ENCODE measurements at regions not wholly inside any gene's neighbourhood (a gene's known extent, or its start where the extent isn't known, plus 50 kb on each side); places are given as distances from the start of the nearest gene placed in this dataset.

GRCh38 chr3:168534761-168535160 is 439.0 kb upstream of the GOLIM4 start:
- Histone ChIP-seq H3K4ac (ENCODE audit: low read depth, low read length) (no peak overlapping the region), H3K18ac (ENCODE audit: low read length) (no peak overlapping the region), H3K23ac (ENCODE audit: low read length) (no peak overlapping the region), H3K4me1 (ENCODE audit: control insufficient read depth, low read depth, low read length) (peaks cover 4% of the 10 kb centered on the region), H3K4me2 (ENCODE audit: low read length) (no peak overlapping the region), H4K5ac (ENCODE audit: low read length) (no peak overlapping the region), H2BK120ac (ENCODE audit: low read depth, low read length) (no peak overlapping the region), H2BK15ac (replicated peaks; ENCODE audit: low read depth) (no peak overlapping the region), H2AK5ac (ENCODE audit: low read length) (no peak overlapping the region), H3K9ac (ENCODE audit: low read length) (no peak overlapping the region), H3K27ac (ENCODE audit: low read depth, low read length) (no peak overlapping the region), H3K56ac (ENCODE audit: low read length) (no peak overlapping the region), H3K79me1 (ENCODE audit: low read length) (no peaks in the 10 kb centered on the region), H3K27me3 (ENCODE audit: insufficient read depth, low read length, poor library complexity) (no peaks in the 10 kb centered on the region), H3K36me3 (ENCODE audit: control insufficient read depth, insufficient read depth, low read length) (no peaks in the 10 kb centered on the region), H3K79me2 (ENCODE audit: control insufficient read depth, insufficient read depth, low read length) (no peaks in the 10 kb centered on the region), H3K4me3 (ENCODE audit: low read length) (no peak overlapping the region), H4K8ac (ENCODE audit: low read depth, low read length) (no peak overlapping the region), H2BK5ac (ENCODE audit: low read length) (no peak overlapping the region)
- DNase-seq = peak; percentile 79
- no CpG with 5 or more reads among the region's 3 CpGs for WGBS (ENCODE audit: extremely low coverage, insufficient coverage, low lambda C conversion rate)

DNA sequence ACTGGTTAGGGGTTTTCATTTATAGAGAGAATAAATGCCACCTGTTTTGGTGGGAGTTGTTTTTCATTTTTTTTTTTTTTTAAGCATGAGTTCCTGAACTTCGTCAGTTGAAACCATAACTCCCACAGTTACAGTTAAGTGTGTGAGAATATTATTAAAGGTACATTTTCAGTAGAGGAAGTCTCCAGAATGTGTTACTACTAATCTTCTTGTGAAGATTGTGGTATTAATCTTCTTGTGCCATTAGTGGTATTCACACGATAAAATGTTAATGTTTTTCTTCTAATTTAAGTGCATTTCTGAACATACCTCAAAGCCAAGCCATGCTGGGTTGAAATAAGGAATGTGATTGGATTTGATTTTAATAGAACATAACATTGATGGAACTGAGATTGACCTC is 437.9 kb upstream of the GOLIM4 start:
- WGBS (ENCODE audit: extremely low coverage, insufficient coverage, low lambda C conversion rate) = no CpG with 5 or more reads among the region's 2 CpGs

DNA sequence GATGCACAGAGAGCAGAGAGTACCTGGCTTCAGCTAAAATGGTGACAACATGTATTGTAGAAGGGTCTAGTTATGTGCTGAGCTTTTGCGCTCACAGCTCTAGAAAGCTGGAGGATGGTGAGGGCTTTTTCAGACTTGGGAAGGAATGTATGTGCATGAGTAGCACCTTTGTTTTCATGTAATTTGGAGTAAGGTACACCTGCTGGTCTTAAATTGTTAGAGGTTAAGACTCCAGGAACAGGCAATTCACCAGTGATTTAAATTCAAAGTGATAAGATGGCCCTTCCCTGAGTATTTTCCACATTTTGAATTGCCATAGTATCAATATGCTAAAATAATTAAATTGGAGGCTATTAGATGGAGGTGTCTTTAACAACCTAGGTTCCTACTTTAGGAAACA is 436.4 kb upstream of the GOLIM4 start:
- Histone ChIP-seq H3K27ac (ENCODE audit: low read depth, low read length) (no peak overlapping the region), H3K79me1 (ENCODE audit: low read length) (no peaks in the 10 kb centered on the region), H3K4me3 (ENCODE audit: low read length) (no peak overlapping the region), H3K4me1 (ENCODE audit: control insufficient read depth, low read depth, low read length) (peaks cover 4% of the 10 kb centered on the region), H2BK120ac (ENCODE audit: low read depth, low read length) (no peak overlapping the region), H2BK15ac (replicated peaks; ENCODE audit: low read depth) (no peak overlapping the region), H3K4me2 (ENCODE audit: low read length) (no peak overlapping the region), H3K27me3 (ENCODE audit: insufficient read depth, low read length, poor library complexity) (no peaks in the 10 kb centered on the region), H3K18ac (ENCODE audit: low read length) (no peak overlapping the region), H3K4ac (ENCODE audit: low read depth, low read length) (no peak overlapping the region), H3K23ac (ENCODE audit: low read length) (no peak overlapping the region), H4K5ac (ENCODE audit: low read length) (no peak overlapping the region), H2AK5ac (ENCODE audit: low read length) (no peak overlapping the region), H4K8ac (ENCODE audit: low read depth, low read length) (no peak overlapping the region), H3K9ac (ENCODE audit: low read length) (no peak overlapping the region), H3K56ac (ENCODE audit: low read length) (no peak overlapping the region), H2BK5ac (ENCODE audit: low read length) (no peak overlapping the region), H3K36me3 (ENCODE audit: control insufficient read depth, insufficient read depth, low read length) (no peaks in the 10 kb centered on the region), H3K79me2 (ENCODE audit: control insufficient read depth, insufficient read depth, low read length) (no peaks in the 10 kb centered on the region)
- DNase-seq = no peak
- WGBS (ENCODE audit: extremely low coverage, insufficient coverage, low lambda C conversion rate) = no CpG with 5 or more reads among the region's 1 CpG

More for the DNA sequence above, 437.9 kb upstream of the GOLIM4 start:
- Histone ChIP-seq H3K36me3 (ENCODE audit: control insufficient read depth, insufficient read depth, low read length) (no peaks in the 10 kb centered on the region), H3K56ac (ENCODE audit: low read length) (no peak overlapping the region), H2BK120ac (ENCODE audit: low read depth, low read length) (no peak overlapping the region), H4K5ac (ENCODE audit: low read length) (no peak overlapping the region), H3K79me2 (ENCODE audit: control insufficient read depth, insufficient read depth, low read length) (no peaks in the 10 kb centered on the region), H3K4me3 (ENCODE audit: low read length) (no peak overlapping the region), H2BK5ac (ENCODE audit: low read length) (no peak overlapping the region), H2AK5ac (ENCODE audit: low read length) (no peak overlapping the region), H3K79me1 (ENCODE audit: low read length) (no peaks in the 10 kb centered on the region), H3K23ac (ENCODE audit: low read length) (no peak overlapping the region), H3K27ac (ENCODE audit: low read depth, low read length) (no peak overlapping the region), H4K8ac (ENCODE audit: low read depth, low read length) (no peak overlapping the region), H3K9ac (ENCODE audit: low read length) (no peak overlapping the region), H3K27me3 (ENCODE audit: insufficient read depth, low read length, poor library complexity) (no peaks in the 10 kb centered on the region), H3K4ac (ENCODE audit: low read depth, low read length) (no peak overlapping the region), H3K4me1 (ENCODE audit: control insufficient read depth, low read depth, low read length) (peaks cover 4% of the 10 kb centered on the region), H2BK15ac (replicated peaks; ENCODE audit: low read depth) (no peak overlapping the region), H3K4me2 (ENCODE audit: low read length) (no peak overlapping the region), H3K18ac (ENCODE audit: low read length) (no peak overlapping the region)
- DNase-seq = no peak

GRCh38 chr3:168531116-168531515 is 435.4 kb upstream of the GOLIM4 start:
- no peak overlapping the region for H3K27ac ChIP-seq (ENCODE audit: low read depth, low read length)
- H3K4me1 ChIP-seq (ENCODE audit: control insufficient read depth, low read depth, low read length) = peaks cover 4% of the 10 kb centered on the region
- no peak overlapping the region for H3K4me2 ChIP-seq (ENCODE audit: low read length)
- H3K18ac ChIP-seq (ENCODE audit: low read length) = no peak overlapping the region
- no peaks in the 10 kb centered on the region for H3K27me3 ChIP-seq (ENCODE audit: insufficient read depth, low read length, poor library complexity)
- no peak overlapping the region for H4K5ac ChIP-seq (ENCODE audit: low read length)
- H4K8ac ChIP-seq (ENCODE audit: low read depth, low read length) = no peak overlapping the region
- DNase-seq = peak; percentile 82
- no peak overlapping the region for H3K9ac ChIP-seq (ENCODE audit: low read length)
- H2BK5ac ChIP-seq (ENCODE audit: low read length) = no peak overlapping the region
- H3K79me1 ChIP-seq (ENCODE audit: low read length) = no peaks in the 10 kb centered on the region
- no peak overlapping the region for H3K4ac ChIP-seq (ENCODE audit: low read depth, low read length)
- H3K23ac ChIP-seq (ENCODE audit: low read length) = no peak overlapping the region
- no peak overlapping the region for H2AK5ac ChIP-seq (ENCODE audit: low read length)
- H2BK15ac ChIP-seq (replicated peaks; ENCODE audit: low read depth) = no peak overlapping the region
- H3K4me3 ChIP-seq (ENCODE audit: low read length) = no peak overlapping the region
- no peaks in the 10 kb centered on the region for H3K36me3 ChIP-seq (ENCODE audit: control insufficient read depth, insufficient read depth, low read length)
- no peaks in the 10 kb centered on the region for H3K79me2 ChIP-seq (ENCODE audit: control insufficient read depth, insufficient read depth, low read length)
- no peak overlapping the region for H3K56ac ChIP-seq (ENCODE audit: low read length)
- H2BK120ac ChIP-seq (ENCODE audit: low read depth, low read length) = no peak overlapping the region
- no CpG with 5 or more reads among the region's 4 CpGs for WGBS (ENCODE audit: extremely low coverage, insufficient coverage, low lambda C conversion rate)

- no peak overlapping the region for H3K9ac ChIP-seq (ENCODE audit: low read length)
- no peak overlapping the region for H3K4me3 ChIP-seq (ENCODE audit: low read length)
- H3K18ac ChIP-seq (ENCODE audit: low read length) = no peak overlapping the region
- H4K5ac ChIP-seq (ENCODE audit: low read length) = no peak overlapping the region
- H3K23ac ChIP-seq (ENCODE audit: low read length) = no peak overlapping the region
- H2BK120ac ChIP-seq (ENCODE audit: low read depth, low read length) = no peak overlapping the region
- no CpG with 5 or more reads among the region's 1 CpG for WGBS (ENCODE audit: extremely low coverage, insufficient coverage, low lambda C conversion rate)
- no peaks in the 10 kb centered on the region for H3K36me3 ChIP-seq (ENCODE audit: control insufficient read depth, insufficient read depth, low read length)
- no peak for DNase-seq
- no peak overlapping the region for H3K4me2 ChIP-seq (ENCODE audit: low read length)
- no peak overlapping the region for H2BK5ac ChIP-seq (ENCODE audit: low read length)
- no peak overlapping the region for H4K8ac ChIP-seq (ENCODE audit: low read depth, low read length)
- H3K4ac ChIP-seq (ENCODE audit: low read depth, low read length) = no peak overlapping the region
- H3K79me2 ChIP-seq (ENCODE audit: control insufficient read depth, insufficient read depth, low read length) = no peaks in the 10 kb centered on the region
- no peaks in the 10 kb centered on the region for H3K79me1 ChIP-seq (ENCODE audit: low read length)
- no peaks in the 10 kb centered on the region for H3K27me3 ChIP-seq (ENCODE audit: insufficient read depth, low read length, poor library complexity)
- H3K4me1 ChIP-seq (ENCODE audit: control insufficient read depth, low read depth, low read length) = no peaks in the 10 kb centered on the region
- H3K56ac ChIP-seq (ENCODE audit: low read length) = no peak overlapping the region
- no peak overlapping the region for H3K27ac ChIP-seq (ENCODE audit: low read depth, low read length)
- H2BK15ac ChIP-seq (replicated peaks; ENCODE audit: low read depth) = no peak overlapping the region
- no peak overlapping the region for H2AK5ac ChIP-seq (ENCODE audit: low read length)
These were observed 428.4 kb upstream of the GOLIM4 start for GRCh38 chr3:168524129-168524528.

DNA sequence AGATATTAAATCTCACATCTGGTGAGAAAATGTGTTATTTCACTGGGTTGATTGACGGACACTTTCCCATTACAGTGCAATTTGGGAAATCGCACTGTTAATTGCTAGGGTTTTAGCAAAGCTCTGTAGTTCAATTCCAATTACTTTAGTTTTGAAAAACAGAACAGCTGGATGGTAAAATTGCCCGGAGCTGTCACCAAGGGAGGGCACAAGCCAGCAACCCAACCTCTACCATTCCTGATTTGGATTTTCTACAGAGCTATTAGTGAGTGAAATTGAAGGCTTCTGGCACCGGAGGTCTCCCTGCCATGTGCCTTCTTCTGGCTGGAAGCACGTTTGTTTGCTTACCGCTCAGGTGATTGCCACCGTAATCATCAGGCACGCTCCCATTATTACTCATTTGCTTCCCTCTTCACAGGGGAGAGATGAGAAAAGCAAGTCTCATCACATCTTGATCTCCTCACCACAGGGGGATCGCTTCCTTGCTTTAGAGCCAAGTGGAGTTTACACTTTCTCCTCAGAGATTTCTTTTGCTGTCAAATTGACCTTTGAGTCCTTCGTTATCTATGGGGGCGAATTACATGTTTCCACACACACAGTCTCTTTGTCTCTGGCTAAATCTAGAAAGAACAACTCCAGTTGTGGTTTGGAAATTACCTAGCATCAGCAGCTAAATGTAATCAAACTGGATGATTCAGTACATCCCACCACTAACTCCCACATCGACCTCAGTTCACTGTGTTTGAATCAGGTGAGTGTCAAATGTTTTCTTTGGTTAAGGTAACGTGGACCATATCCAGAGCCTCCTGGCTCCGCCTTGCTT is 421.7 kb upstream of the GOLIM4 start:
- no peak overlapping the region for H4K8ac ChIP-seq (ENCODE audit: low read depth, low read length)
- peak; percentile 79 for DNase-seq
- no peak overlapping the region for H3K4me3 ChIP-seq (ENCODE audit: low read length)
- H3K27ac ChIP-seq (ENCODE audit: low read depth, low read length) = no peak overlapping the region
- H3K9ac ChIP-seq (ENCODE audit: low read length) = no peak overlapping the region
- H2BK15ac ChIP-seq (replicated peaks; ENCODE audit: low read depth) = no peak overlapping the region
- H3K23ac ChIP-seq (ENCODE audit: low read length) = no peak overlapping the region
- H3K4me1 ChIP-seq (ENCODE audit: control insufficient read depth, low read depth, low read length) = peaks cover 4% of the 10 kb centered on the region
- H3K18ac ChIP-seq (ENCODE audit: low read length) = no peak overlapping the region
- no peak overlapping the region for H2BK120ac ChIP-seq (ENCODE audit: low read depth, low read length)
- H3K79me2 ChIP-seq (ENCODE audit: control insufficient read depth, insufficient read depth, low read length) = no peaks in the 10 kb centered on the region
- no peak overlapping the region for H4K5ac ChIP-seq (ENCODE audit: low read length)
- WGBS (ENCODE audit: extremely low coverage, insufficient coverage, low lambda C conversion rate) = no CpG with 5 or more reads among the region's 14 CpGs
- H3K4me2 ChIP-seq (ENCODE audit: low read length) = no peak overlapping the region
- H2AK5ac ChIP-seq (ENCODE audit: low read length) = no peak overlapping the region
- H3K79me1 ChIP-seq (ENCODE audit: low read length) = no peaks in the 10 kb centered on the region
- no peak overlapping the region for H3K56ac ChIP-seq (ENCODE audit: low read length)
- no peak overlapping the region for H2BK5ac ChIP-seq (ENCODE audit: low read length)
- no peaks in the 10 kb centered on the region for H3K36me3 ChIP-seq (ENCODE audit: control insufficient read depth, insufficient read depth, low read length)
- H3K4ac ChIP-seq (ENCODE audit: low read depth, low read length) = no peak overlapping the region
- H3K27me3 ChIP-seq (ENCODE audit: insufficient read depth, low read length, poor library complexity) = no peaks in the 10 kb centered on the region

Measured in mesendoderm (in vitro differentiated cells).